Stomach (tissue), 8 donors: ENCODE measurements at regions not wholly inside any gene's neighbourhood (a gene's known extent, or its start where the extent isn't known, plus 50 kb on each side); places are given as distances from the start of the nearest gene placed in this dataset.

Experiments used
- DNase-seq, 2 donors: peaks; one replicate each; pipeline versions ENCODE4 v3.0.0 to v3.0.0-alpha.2; 2013 to 2019
- H3K27ac ChIP-seq, 5 donors: fragments of 200-600 bp in 4 of 5; sonication (generic) in 4 of 5; one replicate each; pipeline ENCODE4 v1.5.1; 2013 to 2019; ENCODE audit warnings: mild to moderate bottlenecking in 1 of 5, moderate library complexity in 1 of 5
- H3K27me3 ChIP-seq, 3 donors: fragments of 200-600 bp; sonication (generic); one replicate each; pipeline ENCODE4 v1.5.1; 2017 to 2019; ENCODE audit warnings: mixed run types in 1 of 3
- H3K36me3 ChIP-seq, 4 donors: fragments of 200-600 bp; sonication (generic); 1 replicate in 3 of 4; 2 replicates in 1 of 4; pipeline ENCODE4 v1.5.1; 2016 to 2019
- H3K4me1 ChIP-seq, 4 donors: fragments of 200-600 bp; sonication (generic); one replicate each; pipeline ENCODE4 v1.5.1; 2016 to 2019
- H3K4me3 ChIP-seq, 4 donors: fragments of 200-600 bp; sonication (generic) in 3 of 4; one replicate each; pipeline ENCODE4 v1.5.1; 2016 to 2019; ENCODE audit warnings: mild to moderate bottlenecking in 1 of 4
- H3K9me3 ChIP-seq, 4 donors: fragments of 200-600 bp; sonication (generic); one replicate each; pipeline ENCODE4 v1.5.1; 2016 to 2019
- CTCF ChIP-seq, 7 experiments: fragments of 450-650 bp in 4 of 7; fragments of 200-600 bp in 3 of 7; sonication (generic) in 3 of 7; IDR thresholded peaks; one replicate each; pipeline ENCODE4 v1.5.1; 2016 to 2019; ENCODE audit warnings: antibody characterized with exemption in 7 of 7, control low read depth in 2 of 7, mild to moderate bottlenecking in 1 of 7
- EP300 ChIP-seq: sonication (generic); formaldehyde crosslinking; IDR thresholded peaks from one replicate; pipeline ENCODE4 v1.6.1; 2017; ENCODE audit warnings: antibody characterized with exemption
- POLR2A ChIP-seq, 4 donors: fragments of 450-650 bp; IDR thresholded peaks; one replicate each; pipeline ENCODE4 v1.6.1; 2016; ENCODE audit warnings: antibody characterized with exemption in 4 of 4, control low read depth in 2 of 4, mild to moderate bottlenecking in 1 of 4, moderate library complexity in 1 of 4
- POLR2AphosphoS5 ChIP-seq, 3 donors: sonication (generic); formaldehyde crosslinking; IDR thresholded peaks; one replicate each; pipeline ENCODE4 v1.6.1; 2016; ENCODE audit warnings: antibody characterized with exemption in 3 of 3
- WGBS, 5 donors: extraction: QIAGEN DNeasy Blood & Tissue Kit in 3 of 5; methylation state at CpG; one replicate each; pipeline versions ENCODE4 v1.1.5 to v1.1.7; 2013 to 2018; 5-methylcytosine and 5-hydroxymethylcytosine counted together
- intact Hi-C: fragments of 100-400 bp; cut with DNase I; formaldehyde crosslinking; loops from one replicate; pipeline ENCODE4 v1.15.1; 2023; ENCODE audit warnings: low total_unique reads
- donor health status: healthy with polysubstance abuse.
- donor health status: Bipolar disorder and iron deficiency.
- donor health status: healthy.

- Histone ChIP-seq H3K4me1 (no peaks in the 10 kb centered on the region), H3K4me3 (peak overlapping the region in 1 of 4 donors; percentile 16), H3K27ac (no peak overlapping the region), H3K9me3 (no peaks in the 10 kb centered on the region), H3K36me3 (no peaks in the 10 kb centered on the region), H3K27me3 (peaks cover 0 to 8% (median 0%) of the 10 kb centered on the region in 3 donors)
- WGBS, 5 donors = 74 to 82% (median 77%) methylated on average over 9 of the region's 9 CpGs
- no peak for DNase-seq
- TF ChIP-seq POLR2AphosphoS5 (IDR thresholded peaks at IDR 0.05) = no peak
- TF ChIP-seq CTCF (IDR thresholded peaks at IDR 0.05) = no peak
- no peak for TF ChIP-seq EP300
- TF ChIP-seq POLR2A (IDR thresholded peaks at IDR 0.05) = no peak
- intact Hi-C loops = no loop called here
Observed at GRCh38 chr20:59429396-59429795, 129.0 kb downstream of the EDN3 start.

- 32 to 68% (median 44%) methylated on average over 2 of the region's 2 CpGs for WGBS, 5 donors
- no peak for TF ChIP-seq POLR2A (IDR thresholded peaks at IDR 0.05)
- TF ChIP-seq POLR2AphosphoS5 (IDR thresholded peaks at IDR 0.05) = no peak
- no peak for TF ChIP-seq CTCF (IDR thresholded peaks at IDR 0.05)
- TF ChIP-seq EP300 = no peak
Observed at GRCh38 chr20:59431014-59431413, 130.6 kb downstream of the EDN3 start.

GRCh38 chr20:59434960-59435359, 134.5 kb downstream of the EDN3 start:
- Histone ChIP-seq H3K27me3 (no peaks in the 10 kb centered on the region), H3K27ac (no peak overlapping the region), H3K36me3 (no peaks in the 10 kb centered on the region), H3K9me3 (no peaks in the 10 kb centered on the region), H3K4me1 (no peaks in the 10 kb centered on the region), H3K4me3 (no peak overlapping the region)
- TF ChIP-seq POLR2A (IDR thresholded peaks at IDR 0.05) (no peak), CTCF (IDR thresholded peaks at IDR 0.05) (no peak), POLR2AphosphoS5 (IDR thresholded peaks at IDR 0.05) (no peak), EP300 (no peak)
- 21 to 42% (median 23%) methylated on average over 2 of the region's 2 CpGs for WGBS, 5 donors
- DNase-seq = no peak
- intact Hi-C loops = no loop called here

More at GRCh38 chr20:59431014-59431413, 130.6 kb downstream of the EDN3 start:
- no peak for DNase-seq
- no peak overlapping the region for H3K27ac ChIP-seq
- H3K36me3 ChIP-seq = no peaks in the 10 kb centered on the region
- no peak overlapping the region for H3K4me3 ChIP-seq
- H3K4me1 ChIP-seq = no peaks in the 10 kb centered on the region
- peaks cover 0 to 8% (median 0%) of the 10 kb centered on the region in 3 donors for H3K27me3 ChIP-seq
- no peaks in the 10 kb centered on the region for H3K9me3 ChIP-seq
- intact Hi-C loops = no loop called here

GRCh38 chr20:59435518-59435917, 135.1 kb downstream of the EDN3 start:
- no peak overlapping the region for H3K4me3 ChIP-seq
- H3K27me3 ChIP-seq = peaks cover 0 to under 1% (median 0%) of the 10 kb centered on the region in 3 donors
- no peak for DNase-seq
- no peaks in the 10 kb centered on the region for H3K9me3 ChIP-seq
- H3K27ac ChIP-seq = no peak overlapping the region
- H3K4me1 ChIP-seq = no peaks in the 10 kb centered on the region
- intact Hi-C loops = no loop called here
- H3K36me3 ChIP-seq = no peaks in the 10 kb centered on the region
- TF ChIP-seq POLR2AphosphoS5 (IDR thresholded peaks at IDR 0.05) (no peak), CTCF (IDR thresholded peaks at IDR 0.05) (no peak), POLR2A (IDR thresholded peaks at IDR 0.05) (no peak), EP300 (no peak)
- WGBS, 5 donors = 70 to 79% (median 76%) methylated on average over 8 of the region's 8 CpGs
